ENCODE measurements at regions not wholly inside any gene's neighbourhood (a gene's known extent, or its start where the extent isn't known, plus 50 kb on each side); places are given as distances from the start of the nearest gene placed in this dataset.
"Not testable (repeated sequence)": the region's sequence is repeated elsewhere in the genome, so short reads cannot be mapped to it uniquely, and the experiment has no call there.

DNA sequence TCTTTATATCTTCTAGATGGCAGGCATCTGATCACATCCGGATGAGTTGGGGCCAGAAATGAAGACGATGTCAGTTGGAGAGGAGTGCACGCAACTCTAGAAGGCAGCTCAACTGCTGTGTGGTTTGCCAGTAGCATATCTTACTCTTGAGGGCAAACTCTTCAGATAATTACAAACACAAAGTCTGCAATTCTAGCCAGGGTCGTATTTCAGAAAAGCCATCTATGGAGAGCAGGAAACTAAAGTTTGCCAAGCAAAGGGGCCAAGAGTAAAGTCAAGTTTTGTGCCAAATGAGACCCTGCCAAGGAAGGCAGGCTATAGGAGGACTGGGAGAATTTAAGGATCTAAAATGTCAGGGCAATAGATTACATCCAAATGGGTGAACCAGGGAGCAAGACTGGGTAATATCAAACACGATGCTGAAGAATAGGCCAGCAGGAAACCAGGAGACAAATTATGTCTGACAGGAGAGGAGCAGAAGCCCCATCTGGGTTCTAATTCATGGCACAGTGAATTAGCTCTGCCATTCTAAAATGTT, 312.5 kb upstream of the SEMA3C start:
- Histone ChIP-seq H3K27ac (ENCODE audit: low read depth, low read length) (no peak overlapping the region), H3K27me3 (ENCODE audit: insufficient read depth, low read length) (no peaks in the 10 kb centered on the region), H3K9me3 (ENCODE audit: insufficient read depth, low read depth, low read length) (no peaks in the 10 kb centered on the region), H4K91ac (ENCODE audit: low read depth, low read length) (no peak overlapping the region), H3K4me1 (ENCODE audit: control insufficient read depth in 1 of 2, insufficient read depth in 2 of 2, low read length in 2 of 2) (no peaks in the 10 kb centered on the region), H3K9ac (ENCODE audit: low read length) (no peak overlapping the region), H3K36me3 (ENCODE audit: control insufficient read depth in 1 of 2, insufficient read depth in 2 of 2, low read length in 2 of 2) (no peaks in the 10 kb centered on the region), H4K8ac (ENCODE audit: low read depth, low read length) (no peak overlapping the region), H3K4ac (ENCODE audit: low read depth, low read length) (no peak overlapping the region), H2BK5ac (ENCODE audit: low read depth, low read length, poor library complexity) (no peak overlapping the region), H3K14ac (ENCODE audit: low read length) (no peak overlapping the region), H2BK120ac (ENCODE audit: insufficient read depth, low read length, poor library complexity) (no peak overlapping the region), H2BK12ac (ENCODE audit: low read length) (no peak overlapping the region), H3K79me1 (ENCODE audit: low read length) (no peaks in the 10 kb centered on the region), H3K4me3 (ENCODE audit: low read depth, low read length) (no peak overlapping the region), H2AK5ac (ENCODE audit: low read length) (no peak overlapping the region), H2AFZ (ENCODE audit: insufficient read depth, low read length, poor library complexity) (no peak overlapping the region), H3K18ac (ENCODE audit: low read length) (no peak overlapping the region), H3K79me2 (ENCODE audit: control insufficient read depth, insufficient read depth, low read length, poor library complexity) (no peaks in the 10 kb centered on the region), H4K12ac (ENCODE audit: low read depth, low read length) (no peak overlapping the region), H3K4me2 (ENCODE audit: low read length) (no peak overlapping the region), H3K23ac (ENCODE audit: low read length) (no peak overlapping the region)
- WGBS (ENCODE audit: extremely low coverage, insufficient coverage, insufficient read length) = no CpG with 5 or more reads among the region's 5 CpGs
- DNase-seq = no peak

DNA sequence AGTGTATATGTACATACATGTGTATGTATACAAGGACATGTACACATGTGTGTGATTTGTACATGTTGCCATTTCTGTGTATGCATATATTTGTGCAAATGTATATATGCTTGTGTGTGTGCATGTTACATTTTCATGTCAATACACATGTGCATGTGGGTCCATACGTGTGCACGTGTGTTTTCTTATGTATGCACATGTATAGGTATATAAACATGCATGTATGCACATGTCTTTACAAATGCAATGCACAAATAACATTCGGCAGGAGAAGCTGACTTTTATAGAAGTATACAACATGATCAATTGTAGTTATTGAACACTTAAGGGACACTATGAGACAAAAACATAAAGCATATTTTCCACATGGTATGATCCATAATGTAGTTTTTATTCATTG, 307.4 kb upstream of the SEMA3C start:
- no peak overlapping the region for H4K8ac ChIP-seq (ENCODE audit: low read depth, low read length)
- no peak overlapping the region for H3K23ac ChIP-seq (ENCODE audit: low read length)
- H3K27ac ChIP-seq (ENCODE audit: low read depth, low read length) = no peak overlapping the region
- H3K18ac ChIP-seq (ENCODE audit: low read length) = no peak overlapping the region
- H3K9ac ChIP-seq (ENCODE audit: low read length) = no peak overlapping the region
- WGBS (ENCODE audit: extremely low coverage, insufficient coverage, insufficient read length) = no CpG with 5 or more reads among the region's 3 CpGs
- H3K79me1 ChIP-seq (ENCODE audit: low read length) = no peaks in the 10 kb centered on the region
- H4K91ac ChIP-seq (ENCODE audit: low read depth, low read length) = no peak overlapping the region
- H4K12ac ChIP-seq (ENCODE audit: low read depth, low read length) = no peak overlapping the region
- no peak overlapping the region for H2AK5ac ChIP-seq (ENCODE audit: low read length)
- no peak overlapping the region for H2AFZ ChIP-seq (ENCODE audit: insufficient read depth, low read length, poor library complexity)
- H3K4ac ChIP-seq (ENCODE audit: low read depth, low read length) = no peak overlapping the region
- no peaks in the 10 kb centered on the region for H3K79me2 ChIP-seq (ENCODE audit: control insufficient read depth, insufficient read depth, low read length, poor library complexity)
- H3K9me3 ChIP-seq (ENCODE audit: insufficient read depth, low read depth, low read length) = peaks cover 4% of the 10 kb centered on the region
- DNase-seq = no peak
- H2BK12ac ChIP-seq (ENCODE audit: low read length) = no peak overlapping the region
- H2BK5ac ChIP-seq (ENCODE audit: low read depth, low read length, poor library complexity) = no peak overlapping the region
- H2BK120ac ChIP-seq (ENCODE audit: insufficient read depth, low read length, poor library complexity) = no peak overlapping the region
- H3K4me3 ChIP-seq (ENCODE audit: low read depth, low read length) = no peak overlapping the region
- no peaks in the 10 kb centered on the region for H3K27me3 ChIP-seq (ENCODE audit: insufficient read depth, low read length)
- H3K36me3 ChIP-seq (ENCODE audit: control insufficient read depth in 1 of 2, insufficient read depth in 2 of 2, low read length in 2 of 2) = peaks cover 0 to 2% of the 10 kb centered on the region in 2 experiments
- no peaks in the 10 kb centered on the region for H3K4me1 ChIP-seq (ENCODE audit: control insufficient read depth in 1 of 2, insufficient read depth in 2 of 2, low read length in 2 of 2)
- no peak overlapping the region for H3K14ac ChIP-seq (ENCODE audit: low read length)
- H3K4me2 ChIP-seq (ENCODE audit: low read length) = no peak overlapping the region

DNA sequence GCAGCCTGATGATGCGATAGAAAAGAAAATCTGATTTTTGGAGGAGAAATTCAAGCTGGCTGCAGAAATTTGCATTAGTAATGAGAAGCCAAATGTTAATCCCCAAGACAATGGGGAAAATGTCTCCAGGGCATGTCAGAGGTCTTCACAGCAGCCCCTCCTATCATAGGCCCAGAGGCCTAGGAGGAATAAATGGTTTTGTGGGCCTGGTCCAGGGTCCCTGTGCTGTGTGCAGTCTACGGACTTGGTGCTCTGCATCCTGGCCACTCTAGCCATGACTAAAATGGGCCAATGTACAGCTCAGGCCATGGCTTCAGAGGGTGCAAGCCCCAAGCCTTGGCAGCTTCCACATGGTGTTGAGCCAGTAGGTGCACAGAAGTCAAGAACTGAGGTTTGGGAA, 303.8 kb upstream of the SEMA3C start:
- not testable (repeated sequence) for H3K23ac ChIP-seq (ENCODE audit: low read length); H3K9me3 ChIP-seq (ENCODE audit: insufficient read depth, low read depth, low read length); H3K4me3 ChIP-seq (ENCODE audit: low read depth, low read length); H2BK12ac ChIP-seq (ENCODE audit: low read length); H4K12ac ChIP-seq (ENCODE audit: low read depth, low read length); H3K9ac ChIP-seq (ENCODE audit: low read length); H3K79me2 ChIP-seq (ENCODE audit: control insufficient read depth, insufficient read depth, low read length, poor library complexity); H4K91ac ChIP-seq (ENCODE audit: low read depth, low read length); H3K14ac ChIP-seq (ENCODE audit: low read length); H3K79me1 ChIP-seq (ENCODE audit: low read length); H2AK5ac ChIP-seq (ENCODE audit: low read length); H2AFZ ChIP-seq (ENCODE audit: insufficient read depth, low read length, poor library complexity); H4K8ac ChIP-seq (ENCODE audit: low read depth, low read length); H3K27me3 ChIP-seq (ENCODE audit: insufficient read depth, low read length); H3K4me2 ChIP-seq (ENCODE audit: low read length); H3K4ac ChIP-seq (ENCODE audit: low read depth, low read length); H3K4me1 ChIP-seq (ENCODE audit: control insufficient read depth in 1 of 2, insufficient read depth in 2 of 2, low read length in 2 of 2); H3K18ac ChIP-seq (ENCODE audit: low read length); H2BK5ac ChIP-seq (ENCODE audit: low read depth, low read length, poor library complexity); DNase-seq; H2BK120ac ChIP-seq (ENCODE audit: insufficient read depth, low read length, poor library complexity); H3K27ac ChIP-seq (ENCODE audit: low read depth, low read length); H3K36me3 ChIP-seq (ENCODE audit: control insufficient read depth in 1 of 2, insufficient read depth in 2 of 2, low read length in 2 of 2)
- WGBS (ENCODE audit: extremely low coverage, insufficient coverage, insufficient read length) = no CpG with 5 or more reads among the region's 2 CpGs

- no peak overlapping the region for H4K12ac ChIP-seq (ENCODE audit: low read depth, low read length)
- no peaks in the 10 kb centered on the region for H3K79me1 ChIP-seq (ENCODE audit: low read length)
- no peak overlapping the region for H4K8ac ChIP-seq (ENCODE audit: low read depth, low read length)
- no peak overlapping the region for H3K9ac ChIP-seq (ENCODE audit: low read length)
- no CpG with 5 or more reads among the region's 3 CpGs for WGBS (ENCODE audit: extremely low coverage, insufficient coverage, insufficient read length)
- no peak overlapping the region for H3K18ac ChIP-seq (ENCODE audit: low read length)
- DNase-seq = no peak
- no peak overlapping the region for H3K27ac ChIP-seq (ENCODE audit: low read depth, low read length)
- no peak overlapping the region for H4K91ac ChIP-seq (ENCODE audit: low read depth, low read length)
- H3K27me3 ChIP-seq (ENCODE audit: insufficient read depth, low read length) = no peaks in the 10 kb centered on the region
- H2BK12ac ChIP-seq (ENCODE audit: low read length) = no peak overlapping the region
- no peak overlapping the region for H3K23ac ChIP-seq (ENCODE audit: low read length)
- H3K14ac ChIP-seq (ENCODE audit: low read length) = no peak overlapping the region
- H3K4me1 ChIP-seq (ENCODE audit: control insufficient read depth in 1 of 2, insufficient read depth in 2 of 2, low read length in 2 of 2) = no peaks in the 10 kb centered on the region
- H2AK5ac ChIP-seq (ENCODE audit: low read length) = no peak overlapping the region
- H3K4ac ChIP-seq (ENCODE audit: low read depth, low read length) = no peak overlapping the region
- H3K4me3 ChIP-seq (ENCODE audit: low read depth, low read length) = no peak overlapping the region
- peaks cover 0 to 2% of the 10 kb centered on the region in 2 experiments for H3K36me3 ChIP-seq (ENCODE audit: control insufficient read depth in 1 of 2, insufficient read depth in 2 of 2, low read length in 2 of 2)
- H2BK120ac ChIP-seq (ENCODE audit: insufficient read depth, low read length, poor library complexity) = no peak overlapping the region
- H3K9me3 ChIP-seq (ENCODE audit: insufficient read depth, low read depth, low read length) = peaks cover 4% of the 10 kb centered on the region
- no peak overlapping the region for H3K4me2 ChIP-seq (ENCODE audit: low read length)
- no peak overlapping the region for H2AFZ ChIP-seq (ENCODE audit: insufficient read depth, low read length, poor library complexity)
- H2BK5ac ChIP-seq (ENCODE audit: low read depth, low read length, poor library complexity) = no peak overlapping the region
- H3K79me2 ChIP-seq (ENCODE audit: control insufficient read depth, insufficient read depth, low read length, poor library complexity) = no peaks in the 10 kb centered on the region
Measured at GRCh38 chr7:81221527-81222217, 302.8 kb upstream of the SEMA3C start.
